SU-DHL-6 (cell line): ENCODE measurements at regions not wholly inside any gene's neighbourhood (a gene's known extent, or its start where the extent isn't known, plus 50 kb on each side); places are given as distances from the start of the nearest gene placed in this dataset.

Source experiments
- EZH2phosphoT487 ChIP-seq: fragments of 200-600 bp; sonication (generic), shearing (Covaris generic); conservative IDR thresholded peaks from 2 replicates; pipeline ENCODE4 v1.6.1; 2018; ENCODE audit warnings: mild to moderate bottlenecking, antibody characterized with exemption, low read length, moderate library complexity, mixed read lengths
- TF ChIP-seq, protein P1 (sequence below): fragments of 200-600 bp; sonication (generic); IDR thresholded peaks from one replicate; pipeline ENCODE4 v1.5.1; 2017; ENCODE audit warnings: antibody characterized with exemption, mild to moderate bottlenecking, low read length, moderate library complexity; ENCODE audit not compliant: insufficient read depth, poor library complexity, severe bottlenecking

- TF ChIP-seq, protein P1, sequence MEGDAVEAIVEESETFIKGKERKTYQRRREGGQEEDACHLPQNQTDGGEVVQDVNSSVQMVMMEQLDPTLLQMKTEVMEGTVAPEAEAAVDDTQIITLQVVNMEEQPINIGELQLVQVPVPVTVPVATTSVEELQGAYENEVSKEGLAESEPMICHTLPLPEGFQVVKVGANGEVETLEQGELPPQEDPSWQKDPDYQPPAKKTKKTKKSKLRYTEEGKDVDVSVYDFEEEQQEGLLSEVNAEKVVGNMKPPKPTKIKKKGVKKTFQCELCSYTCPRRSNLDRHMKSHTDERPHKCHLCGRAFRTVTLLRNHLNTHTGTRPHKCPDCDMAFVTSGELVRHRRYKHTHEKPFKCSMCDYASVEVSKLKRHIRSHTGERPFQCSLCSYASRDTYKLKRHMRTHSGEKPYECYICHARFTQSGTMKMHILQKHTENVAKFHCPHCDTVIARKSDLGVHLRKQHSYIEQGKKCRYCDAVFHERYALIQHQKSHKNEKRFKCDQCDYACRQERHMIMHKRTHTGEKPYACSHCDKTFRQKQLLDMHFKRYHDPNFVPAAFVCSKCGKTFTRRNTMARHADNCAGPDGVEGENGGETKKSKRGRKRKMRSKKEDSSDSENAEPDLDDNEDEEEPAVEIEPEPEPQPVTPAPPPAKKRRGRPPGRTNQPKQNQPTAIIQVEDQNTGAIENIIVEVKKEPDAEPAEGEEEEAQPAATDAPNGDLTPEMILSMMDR, result no peak
- no peak for TF ChIP-seq EZH2phosphoT487
These were observed 638.6 kb upstream of the SLC39A10 start for GRCh38 chr2:195018462-195018861.
